Skin epidermis (tissue), 12 donors: ENCODE measurements at regions not wholly inside any gene's neighbourhood (a gene's known extent, or its start where the extent isn't known, plus 50 kb on each side); places are given as distances from the start of the nearest gene placed in this dataset.
"Not testable (repeated sequence)": the region's sequence is repeated elsewhere in the genome, so short reads cannot be mapped to it uniquely, and the experiment has no call there.

ENCODE experiments used
- H3K27ac ChIP-seq, 21 experiments: fragments of 200-600 bp; sonication (generic) in 11 of 21; one replicate each; pipeline ENCODE4 v1.5.0; 2020; ENCODE audit warnings: mild to moderate bottlenecking in 3 of 21, inconsistent platforms in 2 of 21, moderate library complexity in 2 of 21
- H3K4me3 ChIP-seq, 7 experiments: fragments of 200-600 bp; sonication (generic) in 2 of 7; one replicate each; pipeline ENCODE4 v1.5.0; 2020; ENCODE audit warnings: inconsistent platforms in 2 of 7, mild to moderate bottlenecking in 2 of 7, moderate library complexity in 1 of 7

DNA sequence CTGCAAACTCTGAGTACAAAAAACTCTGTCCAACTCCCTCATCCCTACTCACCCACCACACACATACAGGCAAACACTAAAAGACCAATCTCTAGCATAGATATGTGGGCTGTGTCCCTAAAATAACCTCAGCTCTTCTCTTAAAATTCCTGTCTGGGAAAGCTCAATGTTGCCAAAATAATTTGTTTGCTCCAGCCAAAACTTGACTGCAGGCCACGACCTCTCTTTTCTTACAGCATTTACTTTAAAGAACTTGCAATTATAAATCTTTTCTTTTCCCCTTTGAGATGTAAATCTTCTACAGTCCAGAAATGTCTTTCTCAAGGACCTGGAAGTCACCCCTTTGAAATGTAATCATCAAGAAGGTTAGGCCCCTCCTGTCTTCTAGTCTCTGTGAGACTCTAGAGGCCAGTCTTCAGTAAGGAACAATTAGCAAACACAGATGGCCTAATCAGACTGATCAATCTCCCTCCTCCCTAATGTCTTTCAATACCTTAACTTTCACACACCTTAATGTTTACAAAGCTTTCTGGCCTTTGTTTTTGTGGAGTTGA is 483.6 kb upstream of the RGS18 start:
- H3K27ac ChIP-seq = no peak overlapping the region

DNA sequence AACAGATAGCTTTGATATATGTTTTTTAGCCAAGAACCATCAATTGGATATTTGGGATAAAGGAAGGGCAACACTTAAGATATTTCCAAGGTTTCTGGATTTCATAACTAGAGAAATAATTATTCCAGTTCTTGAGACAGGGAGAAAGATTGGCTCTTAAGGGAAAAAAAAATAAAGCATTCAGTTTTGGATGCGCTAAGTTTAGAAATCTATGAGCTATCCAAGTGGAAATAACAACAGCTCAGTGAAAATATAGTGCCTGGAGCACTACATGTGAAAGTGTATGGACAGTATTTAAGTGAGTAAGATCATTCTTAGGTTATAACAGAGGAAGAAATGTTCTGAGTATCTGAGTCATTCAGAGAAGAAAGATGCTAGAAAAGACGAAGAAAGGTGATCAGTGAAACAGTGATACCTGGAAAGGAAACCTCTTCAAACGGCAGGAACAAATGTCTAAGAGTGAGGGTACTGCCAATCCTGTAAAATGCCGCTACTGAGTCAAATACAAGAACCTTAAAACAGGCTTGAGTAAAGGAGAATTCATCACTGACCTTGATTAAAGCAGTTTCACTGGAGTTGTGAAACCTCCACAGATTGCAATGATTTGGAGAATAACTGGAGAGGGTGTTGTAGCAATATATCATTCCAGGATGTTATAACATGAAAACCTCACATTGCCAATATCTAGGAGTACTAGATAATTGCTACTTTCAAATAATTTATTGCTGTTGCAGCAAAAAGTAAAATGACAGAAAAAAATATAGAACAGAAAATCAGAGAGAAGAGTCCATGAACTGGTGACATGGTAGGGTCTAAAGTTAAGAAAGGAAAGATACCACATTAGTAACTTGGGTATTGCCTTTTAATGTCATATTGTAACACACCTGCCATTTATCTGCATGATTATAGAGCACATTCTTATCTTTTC is 482.1 kb upstream of the RGS18 start:
- no peak overlapping the region for H3K4me3 ChIP-seq
- H3K27ac ChIP-seq = no peak overlapping the region

More for the DNA sequence above, 483.6 kb upstream of the RGS18 start:
- no peak overlapping the region for H3K4me3 ChIP-seq

DNA sequence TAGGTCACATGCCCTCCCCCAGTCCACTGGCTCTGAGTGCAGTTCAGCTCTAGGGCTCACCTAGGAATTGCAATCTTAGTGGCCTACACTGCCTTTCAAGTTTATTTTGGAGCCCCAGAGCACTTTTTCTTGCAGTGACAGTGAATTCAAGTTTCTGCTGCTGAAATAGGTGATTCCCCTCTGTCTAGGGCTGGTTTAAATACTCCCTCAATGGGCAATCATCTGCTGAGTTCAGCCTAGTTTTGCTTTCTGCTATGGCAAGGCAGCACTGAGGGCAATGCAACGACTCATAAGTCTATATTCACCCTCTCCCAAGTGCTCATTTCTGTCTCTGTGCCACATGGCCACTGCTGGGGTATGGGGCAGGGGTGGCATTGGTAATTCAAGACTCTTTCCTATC is 472.6 kb upstream of the RGS18 start:
- Histone ChIP-seq H3K4me3 (no peak overlapping the region), H3K27ac (no peak overlapping the region)

DNA sequence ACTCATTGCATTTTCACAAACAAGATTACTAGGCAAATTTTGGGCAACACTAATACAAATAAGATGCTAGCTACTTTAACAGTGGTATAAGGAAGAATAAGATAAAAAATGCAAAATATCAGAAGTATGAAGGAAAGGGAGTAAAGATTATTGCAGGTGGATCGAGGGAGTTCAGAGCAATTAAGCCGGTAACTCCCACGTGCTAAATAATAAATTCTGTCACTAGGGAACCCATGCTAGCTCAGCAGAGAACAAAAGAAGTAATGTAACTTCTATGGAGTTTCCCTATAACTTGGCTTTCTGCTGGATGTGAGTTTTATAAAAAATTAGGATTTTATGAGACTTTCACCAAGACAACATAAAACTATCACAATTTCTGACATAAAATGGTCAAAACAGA is 470.5 kb upstream of the RGS18 start:
- no peak overlapping the region for H3K27ac ChIP-seq
- no peak overlapping the region for H3K4me3 ChIP-seq

DNA sequence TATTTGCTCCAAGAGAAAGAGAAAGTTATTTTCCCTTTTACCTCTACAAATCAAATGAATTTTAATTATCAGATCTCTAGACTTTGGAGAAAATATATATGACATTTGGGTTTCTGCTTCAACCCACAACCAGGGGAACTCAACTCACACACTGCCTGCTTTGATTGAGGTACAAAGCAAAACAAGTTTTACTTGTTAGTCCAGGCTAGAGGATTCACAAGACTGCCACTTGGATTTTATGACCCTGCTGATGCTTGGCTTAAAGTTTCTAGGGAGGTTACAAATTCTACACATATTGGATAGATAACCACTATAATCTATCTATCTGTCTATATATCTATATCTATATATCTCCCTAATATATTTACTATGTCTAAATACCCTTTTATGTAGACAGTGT is 467.3 kb upstream of the RGS18 start:
- Histone ChIP-seq H3K27ac (no peak overlapping the region), H3K4me3 (no peak overlapping the region)

DNA sequence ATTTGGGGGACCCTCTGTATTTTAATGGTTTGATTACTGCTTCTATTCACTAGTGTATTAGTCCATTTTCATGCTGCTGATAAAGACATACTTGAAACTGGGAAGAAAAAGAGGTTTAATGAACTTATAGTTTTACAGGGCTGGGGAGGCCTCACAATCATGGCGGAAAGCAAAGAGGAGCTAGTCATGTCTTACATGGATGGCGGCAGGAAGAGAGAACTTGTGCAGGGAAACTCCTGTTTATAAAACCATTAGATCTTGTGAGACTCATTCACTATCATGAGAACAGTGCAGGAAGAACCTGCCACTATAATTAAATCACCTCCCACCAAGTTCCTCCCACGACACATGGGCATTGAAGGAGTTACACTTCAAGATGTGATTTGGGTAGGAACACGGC is 464.5 kb upstream of the RGS18 start:
- no peak overlapping the region for H3K27ac ChIP-seq
- H3K4me3 ChIP-seq = no peak overlapping the region

DNA sequence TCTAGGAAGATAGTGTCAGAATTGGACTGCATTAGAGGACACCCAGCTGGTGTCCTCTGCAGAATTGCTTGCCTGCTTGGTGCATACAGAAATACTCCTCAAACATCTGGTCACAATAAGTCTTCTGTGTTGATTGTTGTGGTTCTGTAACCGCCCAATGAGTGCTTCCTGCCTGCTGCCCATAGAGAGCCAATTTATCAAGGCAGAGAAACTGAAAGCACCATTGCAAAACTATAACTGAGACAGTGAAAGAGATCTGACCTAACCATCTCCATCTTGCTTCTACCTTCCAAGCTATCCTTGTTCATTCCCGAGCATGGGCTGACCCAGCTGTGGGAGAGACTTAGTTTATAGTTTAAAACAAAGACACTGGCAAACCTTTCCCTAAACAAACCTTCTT is 462.4 kb upstream of the RGS18 start:
- H3K27ac ChIP-seq = peak overlapping the region in 1 of 21 experiments; percentile 30
- no peak overlapping the region for H3K4me3 ChIP-seq

DNA sequence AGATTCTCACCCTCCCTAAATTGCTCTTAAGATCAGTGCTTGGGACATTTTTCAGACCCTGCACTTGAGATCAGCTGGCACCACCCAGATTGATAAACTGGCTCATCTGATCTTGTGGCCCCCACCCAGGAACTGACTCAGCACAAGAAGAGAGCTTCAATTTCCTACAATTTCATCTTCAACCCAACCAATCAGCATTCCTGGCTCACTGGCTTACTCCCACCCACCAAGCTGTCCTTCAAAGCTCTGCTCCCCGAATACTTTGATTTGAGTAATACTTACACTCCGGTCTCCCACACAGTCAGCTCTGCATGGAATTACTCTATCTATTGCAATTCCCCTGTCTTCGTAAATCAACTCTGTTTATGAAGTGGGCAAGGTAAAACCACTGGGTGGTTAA is 461.9 kb upstream of the RGS18 start:
- no peak overlapping the region for H3K4me3 ChIP-seq
- H3K27ac ChIP-seq = peak overlapping the region in 1 of 21 experiments; percentile 30

DNA sequence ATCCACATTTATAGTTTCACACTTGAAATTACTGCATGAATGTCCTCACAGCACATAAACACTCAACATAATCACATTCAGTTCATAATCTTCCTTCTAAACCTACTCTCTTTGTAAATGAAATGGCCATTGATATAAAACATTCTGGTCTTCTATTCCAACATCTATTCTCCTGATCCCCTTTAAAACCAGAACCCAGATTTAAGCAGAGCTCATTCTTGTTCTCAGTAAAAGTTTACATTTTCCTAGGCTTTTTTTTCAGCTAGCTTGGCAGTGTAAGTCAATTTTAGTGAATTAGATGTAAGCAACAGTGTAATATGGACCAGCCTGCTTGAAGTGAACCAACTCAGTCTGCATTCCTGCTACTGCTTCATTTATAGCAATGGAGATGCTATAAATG is 460.7 kb upstream of the RGS18 start:
- Histone ChIP-seq H3K27ac (no peak overlapping the region), H3K4me3 (no peak overlapping the region)

DNA sequence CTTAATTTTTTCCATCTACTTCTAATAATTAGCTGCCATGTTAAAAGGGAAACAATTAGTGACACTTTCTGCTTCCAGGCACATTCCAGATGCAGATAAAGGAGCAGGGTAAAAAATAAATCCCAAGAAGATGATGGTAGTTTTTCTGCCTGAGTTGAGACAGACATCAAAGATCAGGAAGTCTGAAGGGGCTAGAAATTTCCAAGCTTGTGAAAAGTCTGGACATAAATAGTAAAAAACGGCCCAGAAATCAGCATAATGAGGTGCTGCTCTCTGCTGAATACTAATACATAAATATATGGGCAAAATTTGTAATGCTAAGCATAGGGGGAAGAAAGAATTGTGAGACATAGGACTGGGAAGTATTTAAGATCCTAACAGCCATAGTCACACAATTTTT is 460.0 kb upstream of the RGS18 start:
- H3K4me3 ChIP-seq = no peak overlapping the region
- H3K27ac ChIP-seq = no peak overlapping the region

DNA sequence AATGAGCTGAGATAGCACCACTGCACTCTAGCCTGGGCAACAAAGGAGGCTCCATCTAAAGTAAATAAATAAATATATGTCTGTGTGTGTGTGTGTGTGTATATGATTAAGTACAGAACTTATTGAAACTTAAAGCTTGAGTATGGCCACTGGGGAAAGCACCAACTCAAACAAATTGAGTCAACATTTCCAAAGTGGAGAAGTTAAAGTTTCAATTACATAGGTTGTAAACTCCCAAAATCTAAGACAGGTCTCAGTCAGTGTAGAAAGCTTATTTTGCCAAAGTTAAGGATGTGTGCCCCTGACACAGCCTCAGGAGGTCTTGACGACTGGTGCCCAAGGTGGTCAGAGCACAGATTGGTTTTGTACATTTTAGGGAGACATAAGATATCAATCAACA is 458.9 kb upstream of the RGS18 start:
- no peak overlapping the region for H3K27ac ChIP-seq

DNA sequence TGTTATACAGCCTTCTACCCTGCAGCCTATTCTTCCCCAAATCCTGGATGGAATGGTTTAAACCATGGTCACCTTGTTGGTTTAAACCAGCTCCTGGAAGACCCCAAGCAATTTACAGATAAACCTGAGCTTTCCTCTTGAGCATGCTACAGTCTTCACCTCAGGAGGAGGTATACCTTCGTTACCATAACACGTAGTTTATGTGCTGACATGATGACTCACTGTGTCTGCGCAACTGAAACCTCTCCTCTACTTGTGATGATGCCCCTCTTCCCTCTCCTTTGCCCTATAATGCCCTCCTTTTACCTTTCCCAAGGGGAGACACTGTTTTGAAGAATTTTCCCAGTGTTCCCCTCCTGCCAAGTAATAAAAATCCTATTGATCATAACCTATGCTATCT is 457.3 kb upstream of the RGS18 start:
- H3K4me3 ChIP-seq = no peak overlapping the region
- no peak overlapping the region for H3K27ac ChIP-seq

More for the DNA sequence above, 458.9 kb upstream of the RGS18 start:
- H3K4me3 ChIP-seq = no peak overlapping the region

DNA sequence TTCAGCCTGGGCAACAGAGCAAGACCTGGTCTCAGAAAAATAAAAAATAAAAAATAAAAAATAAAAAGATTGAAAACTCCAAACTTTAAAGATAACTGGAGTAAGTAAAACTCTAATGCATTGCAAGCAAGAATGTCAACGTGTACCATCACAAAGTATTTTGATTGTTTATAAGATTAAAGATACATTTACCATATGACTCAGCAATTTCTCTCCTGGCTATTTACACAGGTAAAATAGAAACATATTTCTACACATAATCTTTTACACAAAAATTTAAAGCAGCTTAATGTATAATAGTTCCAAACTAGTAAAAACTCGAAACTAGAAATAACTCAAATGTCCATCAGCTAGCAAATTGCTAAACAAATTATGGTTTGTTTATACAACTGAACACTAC is 456.1 kb upstream of the RGS18 start:
- Histone ChIP-seq H3K27ac (no peak overlapping the region), H3K4me3 (no peak overlapping the region)

DNA sequence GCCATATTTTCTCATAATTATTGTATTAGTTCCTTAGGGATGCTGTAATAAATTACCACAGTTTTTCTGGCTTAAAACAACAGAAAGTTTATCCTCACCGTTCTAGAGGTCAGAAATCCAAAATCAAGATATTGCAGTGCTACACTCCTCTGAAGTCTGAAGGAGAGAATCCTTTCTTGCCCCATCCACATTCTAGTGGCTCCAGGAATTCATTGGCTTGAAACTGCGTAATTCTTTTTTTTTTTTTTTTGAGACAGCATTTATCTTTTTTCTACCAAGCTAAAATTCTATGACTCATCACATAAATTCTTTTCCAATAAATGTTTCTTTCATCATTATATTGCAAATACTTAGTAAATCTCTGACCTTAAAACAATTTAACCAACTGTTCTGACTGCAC is 451.0 kb upstream of the RGS18 start:
- H3K4me3 ChIP-seq = no peak overlapping the region
- H3K27ac ChIP-seq = no peak overlapping the region

DNA sequence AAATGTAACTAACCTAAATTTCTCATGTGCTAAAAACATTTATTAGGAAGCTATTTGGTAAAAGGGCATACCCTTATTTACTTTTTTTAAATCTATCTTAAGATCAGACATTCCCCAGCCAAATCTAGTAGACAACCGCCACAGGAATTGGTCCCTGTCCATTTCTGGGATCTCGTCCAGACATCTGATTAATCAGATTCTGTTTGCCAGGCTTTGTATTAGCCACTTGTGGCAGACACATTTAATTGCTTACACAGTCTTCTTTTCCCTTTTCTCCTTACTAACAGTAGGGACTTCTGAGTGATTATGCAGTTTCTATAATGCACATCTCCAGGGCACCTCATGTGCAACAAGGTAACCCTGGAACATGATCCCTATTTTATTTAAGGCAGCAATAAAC is 449.0 kb upstream of the RGS18 start:
- H3K4me3 ChIP-seq = no peak overlapping the region
- H3K27ac ChIP-seq = no peak overlapping the region

DNA sequence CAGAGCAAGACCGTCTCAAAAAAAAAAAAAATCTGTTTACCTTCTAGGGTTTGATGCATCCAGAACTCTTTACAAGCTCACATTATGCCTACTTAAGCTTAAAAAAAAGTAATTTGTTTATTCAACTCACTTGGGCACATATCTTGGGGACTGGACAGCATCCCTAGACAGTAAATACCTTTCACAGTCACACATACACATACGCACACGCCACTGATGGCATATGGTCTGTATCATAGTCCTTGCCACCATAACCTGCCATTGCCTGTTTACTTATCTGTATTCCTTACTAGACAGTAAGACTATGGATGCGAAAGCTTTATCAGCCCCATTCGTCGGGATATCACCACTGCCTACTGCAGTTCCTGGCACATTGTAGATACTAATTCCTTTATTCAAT is 446.3 kb upstream of the RGS18 start:
- no peak overlapping the region for H3K4me3 ChIP-seq
- no peak overlapping the region for H3K27ac ChIP-seq

DNA sequence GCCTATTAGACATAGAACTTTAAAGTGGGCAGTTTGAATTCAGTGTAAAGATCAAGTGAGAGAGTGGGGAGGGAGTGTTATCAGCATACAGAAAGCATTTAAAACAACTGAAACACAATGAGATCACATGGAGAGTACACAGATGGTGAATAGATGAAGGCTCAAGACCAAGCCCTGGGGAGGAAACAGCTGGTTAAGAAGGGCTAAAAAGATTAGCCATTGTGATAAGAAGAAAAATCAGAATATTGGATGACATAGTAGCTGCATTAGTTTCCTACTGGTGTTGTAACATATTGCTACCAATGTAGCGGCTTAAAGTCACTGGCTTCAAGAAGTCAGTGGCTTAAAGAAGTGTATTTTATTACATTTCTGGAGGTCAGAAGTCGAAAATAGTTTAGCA is 443.4 kb upstream of the RGS18 start:
- Histone ChIP-seq H3K27ac (no peak overlapping the region), H3K4me3 (no peak overlapping the region)

DNA sequence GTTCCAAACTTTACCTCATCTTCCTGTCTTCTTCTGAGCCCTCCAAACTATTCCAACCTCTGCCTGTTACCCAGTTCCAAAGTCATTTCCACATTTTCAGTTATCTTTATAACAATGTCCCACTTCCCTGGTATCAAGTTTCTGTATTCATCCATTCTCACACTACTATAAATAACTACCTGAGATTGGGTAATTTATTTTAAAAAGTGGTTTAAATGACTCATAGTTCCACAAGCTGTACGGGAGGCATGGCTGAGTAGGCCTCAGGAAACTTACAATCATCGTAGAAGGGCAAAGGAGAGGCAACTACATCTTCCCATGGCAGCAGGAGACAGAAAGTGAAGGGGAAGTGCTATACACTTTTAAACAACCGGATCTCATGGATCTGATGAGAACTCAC is 428.5 kb upstream of the RGS18 start:
- H3K27ac ChIP-seq = no peak overlapping the region
- no peak overlapping the region for H3K4me3 ChIP-seq

DNA sequence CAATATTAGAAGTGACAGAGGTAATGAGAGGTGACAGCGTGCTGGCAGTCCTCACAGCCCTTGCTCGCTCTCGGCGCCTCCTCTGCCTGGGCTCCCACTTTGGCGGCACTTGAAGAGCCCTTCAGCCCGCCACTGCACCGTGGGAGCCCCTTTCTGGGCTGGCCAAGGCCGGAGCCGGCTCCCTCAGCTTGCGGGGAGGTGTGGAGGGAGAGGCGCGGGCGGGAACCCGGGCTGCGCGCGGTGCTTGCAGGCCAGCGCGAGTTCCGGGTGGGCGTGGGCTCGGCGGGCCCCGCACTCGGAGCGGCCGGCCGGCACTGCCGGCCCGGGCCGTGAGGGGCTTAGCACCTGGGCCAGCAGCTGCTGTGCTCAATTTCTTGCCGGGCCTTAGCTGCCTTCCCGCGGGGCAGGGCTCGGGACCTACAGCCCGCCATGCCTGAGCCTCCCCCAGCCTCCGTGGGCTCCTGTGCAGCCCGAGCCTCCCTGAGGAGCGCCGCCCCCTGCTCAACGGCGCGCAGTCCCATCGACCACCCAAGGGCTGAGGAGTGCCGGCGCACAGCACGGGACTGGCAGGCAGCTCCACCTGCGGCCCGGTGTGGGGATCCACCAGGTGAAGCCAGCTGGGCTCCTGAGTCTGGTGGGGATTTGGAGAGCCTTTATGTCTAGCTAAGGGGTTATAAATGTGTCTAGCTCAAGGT is 426.5 kb upstream of the RGS18 start:
- not testable (repeated sequence) for H3K4me3 ChIP-seq, H3K27ac ChIP-seq

DNA sequence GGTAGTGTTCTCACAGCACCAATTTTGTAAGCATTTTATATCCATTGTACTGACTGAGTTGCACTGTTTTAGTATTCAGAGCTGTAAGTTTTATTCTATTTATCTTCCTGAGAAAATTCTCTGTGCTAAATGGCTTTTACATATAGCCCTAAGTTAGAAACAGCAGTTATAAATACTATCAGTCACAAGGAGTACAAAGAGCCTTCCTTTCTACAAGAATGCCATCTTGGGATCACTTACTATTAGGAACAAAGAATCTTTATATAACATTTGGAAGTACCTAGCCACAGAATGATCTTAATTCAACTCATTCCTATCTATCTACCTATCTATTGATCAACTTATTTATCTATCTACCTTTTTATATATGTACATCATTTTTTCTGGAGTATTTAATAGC is 423.9 kb upstream of the RGS18 start:
- no peak overlapping the region for H3K27ac ChIP-seq
- H3K4me3 ChIP-seq = no peak overlapping the region

DNA sequence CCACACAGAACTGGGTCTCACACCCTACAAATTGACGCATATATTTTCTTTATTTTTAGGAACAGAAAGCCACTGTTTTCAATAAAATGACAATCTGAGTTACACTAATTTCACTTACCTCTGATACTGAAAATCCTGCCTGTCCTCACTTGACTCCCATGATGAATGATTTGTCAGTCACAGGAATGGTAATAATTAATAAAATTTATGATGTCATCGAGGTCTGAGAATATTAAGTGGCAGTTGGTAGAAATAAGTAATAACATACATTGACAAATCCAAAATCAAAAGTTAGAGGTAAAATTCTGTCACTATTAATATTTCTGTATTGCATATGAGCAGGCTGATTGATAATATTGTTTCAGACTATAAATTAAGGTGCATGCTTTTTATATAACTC is 418.7 kb upstream of the RGS18 start:
- Histone ChIP-seq H3K27ac (no peak overlapping the region), H3K4me3 (no peak overlapping the region)
